NCI-H446 treated with DMSO at 0.1 percent for 48 hours (cell line): ENCODE measurements at regions not wholly inside any gene's neighbourhood (a gene's known extent, or its start where the extent isn't known, plus 50 kb on each side); places are given as distances from the start of the nearest gene placed in this dataset.
"Not testable (repeated sequence)": the region's sequence is repeated elsewhere in the genome, so short reads cannot be mapped to it uniquely, and the experiment has no call there.

ENCODE experiments used
- DNase-seq: peaks from one replicate; lab custom pipeline; 2025; lab: John Stamatoyannopoulos, UW

GRCh38 chr2:8378016-8378810, 303.6 kb upstream of the ID2 start:
- DNase-seq, result no peak

GRCh38 chr2:8379128-8379527, 302.7 kb upstream of the ID2 start:
- DNase-seq, result no peak

- no peak for DNase-seq
Measured at GRCh38 chr2:8379549-8379948, 302.3 kb upstream of the ID2 start.

GRCh38 chr2:8380026-8380425, 301.8 kb upstream of the ID2 start:
- no peak for DNase-seq

GRCh38 chr2:8380566-8380965, 301.3 kb upstream of the ID2 start:
- DNase-seq, result no peak

- no peak for DNase-seq
Measured at GRCh38 chr2:8382485-8382884, 299.4 kb upstream of the ID2 start.

- DNase-seq, result not testable (repeated sequence)
Measured at GRCh38 chr2:8386748-8387147, 295.1 kb upstream of the ID2 start.

GRCh38 chr2:8388781-8389180, 293.1 kb upstream of the ID2 start:
- no peak for DNase-seq

- DNase-seq, result no peak
Measured at GRCh38 chr2:8389431-8390108, 292.3 kb upstream of the ID2 start.

- DNase-seq, result no peak
Measured at GRCh38 chr2:8391126-8391525, 290.7 kb upstream of the ID2 start.

- DNase-seq, result no peak
Measured at GRCh38 chr2:8391584-8391983, 290.3 kb upstream of the ID2 start.

GRCh38 chr2:8392098-8392866, 289.6 kb upstream of the ID2 start:
- DNase-seq, result no peak

- no peak for DNase-seq
Measured at GRCh38 chr2:8393506-8393905, 288.4 kb upstream of the ID2 start.

- DNase-seq, result no peak
Measured at GRCh38 chr2:8394131-8394530, 287.7 kb upstream of the ID2 start.

GRCh38 chr2:8394569-8395359, 287.1 kb upstream of the ID2 start:
- DNase-seq, result no peak

- DNase-seq, result no peak
Measured at GRCh38 chr2:8395718-8396117, 286.1 kb upstream of the ID2 start.

- DNase-seq, result no peak
Measured at GRCh38 chr2:8398040-8398668, 283.7 kb upstream of the ID2 start.

- DNase-seq, result no peak
Measured at GRCh38 chr2:8399731-8400130, 282.1 kb upstream of the ID2 start.

GRCh38 chr2:8400196-8400595, 281.7 kb upstream of the ID2 start:
- no peak for DNase-seq

- no peak for DNase-seq
Measured at GRCh38 chr2:8402222-8402621, 279.6 kb upstream of the ID2 start.

GRCh38 chr2:8403876-8404275, 278.0 kb upstream of the ID2 start:
- DNase-seq, result no peak

GRCh38 chr2:8405334-8405733, 276.5 kb upstream of the ID2 start:
- no peak for DNase-seq
